HG02981 (cell line): ENCODE measurements at regions not wholly inside any gene's neighbourhood (a gene's known extent, or its start where the extent isn't known, plus 50 kb on each side); places are given as distances from the start of the nearest gene placed in this dataset.

ENCODE experiments used
- ATAC-seq: cut with Tn5 transposase; IDR thresholded peaks from one replicate; pipeline ENCODE4 v1.9.1; 2021; ENCODE audit warnings: mild to moderate bottlenecking, moderate library complexity; ENCODE audit not compliant: unreplicated experiment

DNA sequence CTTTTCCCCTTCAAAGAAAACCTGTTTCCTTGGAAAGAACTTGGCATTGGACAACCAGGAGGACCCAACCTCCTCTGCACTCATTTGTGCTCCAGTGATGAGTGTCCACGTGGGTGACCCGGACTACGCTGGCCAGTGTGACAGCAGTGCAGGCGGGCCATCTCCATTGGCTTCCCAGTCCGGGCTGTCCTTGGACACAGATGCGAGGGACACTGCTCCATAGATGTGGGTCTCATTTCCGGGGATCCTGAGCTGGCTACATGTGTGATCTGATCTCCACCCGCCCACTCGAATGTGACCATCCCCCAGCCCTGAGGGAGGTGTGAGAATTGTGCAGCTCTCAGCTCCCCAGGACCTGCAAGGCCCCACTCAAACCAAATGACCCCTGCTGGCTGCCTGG is 836.6 kb upstream of the TMEM132C start:
- ATAC-seq, result no peak

DNA sequence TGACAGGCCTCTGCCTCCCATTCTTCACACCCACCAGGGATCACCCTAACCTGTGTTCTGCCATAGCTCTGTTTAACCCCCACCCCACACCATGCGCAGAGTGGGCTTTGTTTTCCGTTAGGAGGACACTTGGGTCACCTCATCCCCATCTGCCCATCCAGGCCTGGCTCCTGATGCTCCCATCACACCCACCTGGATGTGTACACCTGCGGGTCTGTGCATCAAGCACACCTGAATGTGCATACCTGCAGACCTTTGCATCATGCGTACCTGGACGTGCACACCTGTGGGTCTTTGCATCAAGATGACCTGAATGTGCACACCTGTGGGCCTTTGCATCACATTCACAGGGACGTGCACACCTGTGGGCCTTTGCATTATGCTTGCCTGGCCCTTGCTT is 835.8 kb upstream of the TMEM132C start:
- no peak for ATAC-seq

DNA sequence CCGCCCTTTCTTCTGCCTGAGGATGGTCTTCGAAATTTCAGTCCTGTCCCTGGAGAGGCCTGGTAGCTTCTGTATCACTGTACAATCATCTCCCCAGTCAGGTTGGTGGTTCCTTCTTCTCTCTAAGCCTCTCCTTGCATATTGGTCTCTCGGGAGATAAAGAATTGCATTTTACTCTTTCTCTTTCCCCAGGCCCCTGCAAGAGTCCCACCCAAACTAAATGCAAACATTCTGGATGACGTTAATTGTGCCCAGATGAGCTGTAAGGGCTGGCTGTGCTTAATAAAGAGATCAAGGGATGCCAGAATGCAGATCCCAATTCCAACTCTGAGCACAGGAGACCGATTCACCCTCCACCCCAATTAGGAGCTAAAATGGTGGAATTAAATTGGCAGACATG is 835.4 kb upstream of the TMEM132C start:
- ATAC-seq, result no peak

DNA sequence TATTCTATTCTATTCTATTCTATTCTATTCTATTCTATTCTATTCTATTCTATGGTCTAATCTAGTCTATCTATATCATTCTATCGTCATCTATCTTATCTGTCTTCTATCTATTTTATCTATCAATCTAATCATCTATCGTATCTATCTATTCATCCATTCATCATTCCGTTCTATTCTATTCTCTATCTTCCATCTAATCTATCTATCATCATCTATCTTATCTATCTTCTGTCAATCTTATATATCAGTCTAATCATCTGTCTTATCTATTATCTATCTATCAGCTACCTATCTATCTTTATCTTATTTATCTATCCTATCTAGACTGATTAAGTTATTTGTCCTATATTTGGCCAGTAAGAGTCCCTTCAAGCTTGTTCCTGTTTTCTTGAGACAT is 831.5 kb upstream of the TMEM132C start:
- ATAC-seq, result no peak

DNA sequence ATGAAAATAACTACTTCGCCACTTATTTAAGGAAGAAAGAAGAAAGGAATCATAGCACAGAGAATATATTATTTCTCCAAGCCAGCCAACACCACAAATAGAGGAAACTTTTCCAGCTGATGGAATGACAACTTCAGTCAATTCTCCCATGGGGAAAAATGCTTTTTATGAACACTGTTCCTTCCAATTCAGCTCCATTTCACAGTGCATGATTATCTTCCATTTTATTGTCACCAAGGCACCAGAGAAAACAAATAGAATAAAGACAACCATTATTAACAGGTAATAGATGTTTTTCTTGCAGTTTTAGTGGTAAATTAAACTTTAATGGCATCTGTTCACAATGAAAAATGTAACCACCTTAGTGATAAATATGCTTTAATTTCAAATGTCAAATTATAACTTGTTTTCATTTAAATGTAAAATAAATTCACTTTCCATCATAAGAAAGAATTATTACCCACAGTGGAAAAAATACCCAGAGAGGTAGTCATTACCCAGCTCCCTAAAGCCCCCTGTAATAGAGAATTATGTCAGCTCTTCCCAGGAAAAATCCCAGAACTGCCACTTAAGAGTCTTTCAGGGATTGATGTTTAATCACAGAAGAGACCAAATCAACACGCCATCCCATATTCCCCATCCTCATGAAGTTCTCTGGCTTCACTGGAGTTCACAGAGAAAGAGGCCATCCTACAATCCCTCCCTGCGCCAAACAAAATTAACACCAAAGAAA is 828.3 kb upstream of the TMEM132C start:
- no peak for ATAC-seq

DNA sequence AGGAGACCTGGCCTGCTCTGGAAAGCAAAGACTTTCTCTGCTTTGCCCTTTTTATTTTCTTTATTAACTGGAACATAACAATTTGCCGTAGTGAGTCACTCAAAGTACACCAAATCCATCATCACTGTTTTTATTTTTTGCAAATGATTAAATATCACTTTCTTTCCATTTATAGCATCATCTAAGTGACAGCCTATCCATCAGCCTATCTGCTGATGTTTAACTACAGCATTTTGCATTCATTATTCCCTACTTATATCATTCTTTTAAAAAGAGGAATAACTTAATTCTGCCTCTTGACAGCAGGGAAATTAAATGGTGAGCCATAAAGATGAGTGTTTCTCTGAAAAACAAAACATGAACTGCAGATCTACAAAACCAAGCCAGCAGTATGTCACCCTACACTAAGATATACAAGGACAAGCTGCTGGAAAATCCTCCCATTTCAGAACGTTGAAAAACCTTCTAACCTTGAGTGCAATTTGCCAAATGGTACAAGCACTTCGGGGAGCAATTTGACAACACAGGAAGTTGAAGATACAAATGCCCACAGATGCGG is 821.3 kb upstream of the TMEM132C start:
- ATAC-seq, result no peak

DNA sequence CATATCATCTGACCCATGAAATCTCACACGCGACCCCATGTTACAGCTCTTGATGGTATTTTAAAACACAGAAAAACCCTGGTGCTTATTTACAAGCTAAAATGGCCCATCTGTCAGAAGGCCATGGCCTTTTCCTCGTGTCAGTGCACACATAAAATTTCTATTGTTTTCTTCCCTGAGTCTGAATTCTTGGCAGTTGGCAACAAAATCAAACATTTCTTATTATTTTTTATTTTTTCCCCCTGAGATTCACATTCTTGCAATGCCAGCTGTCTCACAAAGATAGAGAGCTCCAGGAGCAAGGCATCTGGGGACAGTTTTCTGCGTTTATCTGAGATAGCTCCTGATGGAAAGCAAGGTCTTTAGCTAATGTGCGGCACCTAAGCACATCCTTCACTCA is 818.1 kb upstream of the TMEM132C start:
- no peak for ATAC-seq

DNA sequence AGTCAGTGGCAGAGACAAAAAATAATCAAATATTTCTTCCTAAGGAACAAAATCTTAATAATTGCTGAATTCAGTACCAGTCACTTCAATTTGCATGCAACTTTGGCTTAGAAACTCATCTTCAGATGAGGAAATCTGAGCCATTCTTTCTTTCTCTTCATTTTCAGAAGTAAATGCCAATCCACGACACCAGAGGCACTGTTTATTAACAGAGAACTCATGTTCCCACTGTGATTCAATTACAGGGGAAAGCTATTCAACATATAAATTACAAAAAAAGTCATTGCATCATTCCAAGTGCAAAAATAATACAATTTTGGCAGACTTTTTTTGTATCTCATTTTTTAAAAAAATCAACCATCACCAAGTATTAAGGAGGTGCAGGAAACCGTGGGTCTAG is 816.1 kb upstream of the TMEM132C start:
- ATAC-seq, result no peak

DNA sequence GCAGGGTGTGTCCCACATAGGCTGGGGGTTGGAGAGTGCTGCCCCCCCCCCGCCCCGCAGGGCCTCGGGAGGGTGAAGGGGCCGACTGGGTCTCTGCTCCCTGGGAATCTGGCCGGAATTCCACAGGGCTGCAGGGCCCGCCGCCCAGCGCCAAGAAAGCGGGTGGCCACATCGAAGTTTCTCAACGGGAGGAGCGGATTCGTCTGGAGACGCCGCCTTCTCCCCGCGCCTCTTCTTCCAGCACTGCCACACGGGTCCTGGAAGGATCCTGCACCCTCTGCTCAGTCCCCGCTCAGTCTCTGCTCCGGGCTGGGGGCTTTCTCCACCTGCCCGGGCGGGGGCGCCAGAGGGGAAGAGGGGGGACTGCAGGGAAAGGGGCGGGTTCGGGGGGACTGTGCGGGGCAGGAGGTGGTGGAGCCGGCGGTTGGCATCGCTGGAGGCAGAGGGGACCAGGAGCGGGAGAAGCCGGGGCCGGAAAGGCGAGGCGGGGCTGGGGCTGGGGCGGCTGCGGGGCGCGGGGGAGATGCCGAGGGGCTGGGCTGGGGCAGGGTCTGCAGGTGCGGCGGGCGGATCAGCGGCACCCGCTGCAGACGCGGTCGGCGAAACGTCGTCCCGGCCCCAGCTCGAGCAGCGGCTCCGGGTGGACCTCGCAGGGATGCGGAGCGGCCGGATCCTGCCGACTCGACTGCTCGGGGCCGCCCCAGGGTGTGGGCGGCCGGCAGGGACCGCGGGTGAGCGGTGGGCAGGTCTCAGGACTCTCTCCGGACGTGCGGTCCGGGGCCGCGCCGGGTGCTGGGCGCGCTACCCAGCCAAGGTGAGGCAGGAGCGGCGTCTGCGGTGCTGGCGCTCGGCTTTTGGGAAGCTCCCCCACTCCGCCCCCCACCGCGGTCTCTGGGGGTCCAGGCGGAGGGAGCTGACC is 811.4 kb upstream of the TMEM132C start:
- ATAC-seq, result no peak

DNA sequence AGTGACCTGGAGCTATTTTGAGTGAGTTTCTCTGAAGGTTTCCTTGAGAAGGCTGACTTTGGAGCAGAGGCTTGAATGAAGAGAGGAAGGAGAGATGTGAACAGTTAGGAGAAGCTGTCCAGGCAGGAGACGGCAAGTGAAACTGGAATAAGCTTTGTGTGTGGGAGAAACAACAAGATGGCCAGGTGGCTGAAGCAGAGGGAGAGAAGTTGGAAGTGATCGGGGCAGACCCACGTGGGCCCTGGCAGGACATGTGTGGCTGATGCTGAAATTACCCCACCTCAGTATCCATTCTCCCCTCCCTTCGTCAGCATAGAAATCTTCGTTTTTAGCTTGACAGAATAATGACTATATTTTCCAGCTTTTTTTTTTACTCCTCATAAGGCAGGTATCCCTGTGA is 809.2 kb upstream of the TMEM132C start:
- ATAC-seq, result no peak

DNA sequence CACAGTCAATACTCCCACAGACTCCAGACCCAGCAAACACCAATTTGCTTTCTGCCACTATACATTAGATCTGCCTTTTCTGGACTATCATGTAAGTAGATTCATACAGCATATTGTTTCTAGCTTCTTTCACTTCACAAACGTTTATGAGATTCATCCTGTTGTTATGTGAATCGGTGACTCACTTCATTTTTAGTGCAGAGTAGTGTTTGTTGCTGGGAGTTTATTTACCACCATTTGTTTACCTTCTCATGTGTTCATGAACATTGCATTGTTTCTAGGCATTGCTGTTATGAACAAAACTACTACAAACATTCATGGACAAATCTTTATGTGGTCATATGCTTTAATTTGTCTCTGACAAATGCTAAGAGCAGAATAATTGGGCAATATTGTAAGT is 807.8 kb upstream of the TMEM132C start:
- no peak for ATAC-seq

DNA sequence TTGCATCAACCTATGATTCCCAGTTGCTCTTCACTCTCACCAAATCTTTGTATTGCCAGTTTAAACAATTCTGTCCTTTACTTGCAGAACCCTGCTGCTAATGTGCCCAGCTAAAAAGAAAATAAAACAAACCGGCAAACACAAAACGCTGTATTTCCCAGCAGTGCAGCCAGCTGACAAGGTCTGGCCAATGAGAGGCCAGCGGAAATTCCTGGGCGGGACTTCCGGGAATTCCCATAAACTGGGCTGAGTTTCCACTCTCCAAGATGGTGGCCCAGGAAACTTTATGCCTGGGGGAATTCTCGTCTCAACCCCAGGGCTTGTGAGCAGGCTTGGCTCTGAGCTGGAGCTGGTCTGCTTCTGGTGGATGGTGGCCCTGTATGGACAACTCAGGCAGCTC is 807.3 kb upstream of the TMEM132C start:
- no peak for ATAC-seq

DNA sequence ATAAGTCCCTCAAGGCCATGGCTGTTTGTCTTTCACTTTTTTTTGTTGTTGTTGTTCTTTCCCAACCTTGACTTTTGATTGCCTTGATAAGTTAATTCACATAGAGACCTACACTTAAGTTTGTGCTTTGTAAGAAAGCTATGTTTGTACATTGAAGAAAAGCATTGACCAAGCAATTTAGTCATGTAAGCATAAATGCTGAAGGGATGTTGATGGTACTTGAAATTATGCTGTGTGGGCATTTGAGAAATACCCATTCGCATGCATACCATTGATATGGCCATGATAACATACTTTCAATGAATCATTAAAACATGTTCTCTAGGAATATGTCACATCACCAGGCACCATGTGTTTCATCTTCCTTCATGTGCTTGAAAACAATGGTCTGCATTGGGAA is 803.7 kb upstream of the TMEM132C start:
- no peak for ATAC-seq

DNA sequence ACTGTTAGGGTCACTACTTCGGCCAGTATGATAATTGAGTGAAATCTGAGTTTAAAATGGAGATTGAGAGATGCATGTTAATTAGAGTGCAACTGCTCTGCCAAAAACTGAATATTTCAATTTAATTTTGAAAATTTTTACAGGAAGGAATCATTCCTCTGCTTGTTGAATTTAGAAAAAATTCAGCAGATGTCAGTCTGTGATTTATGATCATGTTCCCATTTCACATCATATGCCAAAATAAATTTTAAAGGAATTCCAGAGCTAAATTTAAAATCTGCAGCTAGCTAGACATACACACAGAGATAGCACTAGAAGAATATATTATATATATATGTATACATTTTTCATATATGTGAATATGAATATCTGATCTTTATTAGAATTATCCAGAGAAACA is 797.6 kb upstream of the TMEM132C start:
- ATAC-seq, result no peak

DNA sequence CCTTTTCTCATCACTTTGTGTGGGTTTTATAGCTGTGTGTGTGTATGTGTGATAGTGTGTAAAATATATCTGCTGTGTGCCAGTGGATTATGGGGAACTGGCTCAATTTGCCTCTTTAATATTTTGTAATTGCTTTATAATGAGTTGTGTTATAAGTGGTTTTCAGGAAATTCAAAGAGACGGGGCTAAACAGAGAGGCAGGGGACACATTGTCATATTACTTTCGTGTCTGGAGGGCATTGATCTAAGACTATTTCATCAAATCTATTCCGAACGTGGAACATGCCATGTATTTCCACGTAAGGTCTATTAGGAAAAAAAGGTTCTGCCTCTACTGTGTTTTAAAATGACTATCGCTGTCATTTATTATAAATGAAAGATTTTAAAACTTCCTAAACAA is 793.2 kb upstream of the TMEM132C start:
- ATAC-seq, result no peak

DNA sequence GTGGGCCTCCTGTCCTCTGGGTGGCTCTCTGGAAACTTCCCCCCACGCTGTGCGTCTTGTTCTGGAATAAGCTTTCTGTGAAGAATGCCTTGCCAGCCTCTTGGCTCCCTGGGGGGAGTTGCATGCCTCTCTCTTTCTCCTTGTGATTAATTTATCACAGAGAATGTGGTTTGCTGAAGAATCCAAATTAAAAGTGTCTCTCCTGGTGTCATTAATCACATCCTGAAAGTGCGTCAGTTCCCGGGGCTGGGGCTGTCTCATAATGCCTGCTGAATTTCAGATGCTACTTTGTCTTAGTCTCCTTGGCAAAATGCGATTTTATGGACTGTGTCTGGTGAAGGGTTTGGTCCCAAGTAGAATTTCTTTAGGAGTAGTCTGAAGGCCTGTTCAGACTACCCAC is 787.7 kb upstream of the TMEM132C start:
- ATAC-seq, result no peak

DNA sequence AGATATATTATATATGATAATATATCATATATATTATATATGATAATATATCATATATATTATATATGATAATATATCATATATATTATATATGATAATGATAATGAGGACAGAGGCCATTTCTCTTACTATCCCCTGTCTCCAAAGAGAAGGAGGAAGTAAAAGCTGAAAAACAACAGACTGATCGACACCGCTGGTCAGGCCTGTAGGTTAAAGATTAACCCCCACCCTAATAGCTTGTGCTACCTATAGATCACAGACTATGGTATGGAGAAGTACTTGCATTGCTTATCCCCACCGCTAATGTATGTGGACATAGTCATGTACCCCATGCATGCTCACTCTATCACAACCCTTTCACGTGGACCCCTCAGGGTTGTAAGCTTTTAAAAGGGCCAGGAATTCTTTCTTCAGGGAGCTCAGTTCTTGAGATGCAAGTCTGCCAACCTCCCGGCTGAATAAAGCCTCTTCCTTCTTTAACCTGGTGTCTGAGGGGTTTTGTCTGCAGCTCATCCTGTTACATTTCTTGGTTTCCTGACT is 786.1 kb upstream of the TMEM132C start:
- ATAC-seq, result no peak

DNA sequence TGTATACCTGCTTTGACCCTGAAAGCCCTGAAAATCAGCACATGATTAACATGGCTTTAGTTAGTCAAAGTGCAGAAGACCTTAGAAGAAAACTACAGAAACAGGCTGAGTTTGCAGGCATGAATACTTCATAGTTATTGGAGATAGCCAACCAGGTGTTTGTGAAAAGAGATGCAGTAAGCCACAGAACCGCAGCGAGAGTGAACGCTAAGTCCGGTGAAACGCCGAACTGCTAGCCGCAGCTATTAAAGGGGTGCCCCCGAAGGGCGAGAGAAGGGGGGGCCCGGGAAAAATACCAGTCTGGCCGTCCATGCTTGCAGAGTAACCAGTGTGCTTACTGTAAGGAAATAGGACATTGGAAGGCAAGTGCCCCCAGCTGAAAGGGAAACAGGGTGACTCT is 784.0 kb upstream of the TMEM132C start:
- no peak for ATAC-seq

DNA sequence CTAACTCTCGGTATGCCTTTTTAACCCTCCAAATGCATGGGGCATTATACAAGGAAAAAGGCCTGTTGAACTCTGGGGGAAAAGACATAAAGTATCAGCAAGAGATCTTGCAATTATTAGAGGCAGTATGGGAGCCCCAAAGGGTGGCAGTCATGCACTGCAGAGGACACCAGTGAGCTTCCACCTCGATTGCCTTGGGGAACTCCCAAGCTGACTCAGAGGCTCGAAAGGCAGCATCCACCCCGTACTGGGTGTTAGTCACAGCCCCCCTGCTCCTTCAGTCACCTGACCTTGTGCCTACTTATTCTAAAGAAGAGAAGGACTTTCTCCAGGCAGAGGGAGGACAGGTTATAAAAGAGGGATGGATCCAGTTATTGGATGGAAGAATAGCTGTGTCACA is 781.4 kb upstream of the TMEM132C start:
- no peak for ATAC-seq

DNA sequence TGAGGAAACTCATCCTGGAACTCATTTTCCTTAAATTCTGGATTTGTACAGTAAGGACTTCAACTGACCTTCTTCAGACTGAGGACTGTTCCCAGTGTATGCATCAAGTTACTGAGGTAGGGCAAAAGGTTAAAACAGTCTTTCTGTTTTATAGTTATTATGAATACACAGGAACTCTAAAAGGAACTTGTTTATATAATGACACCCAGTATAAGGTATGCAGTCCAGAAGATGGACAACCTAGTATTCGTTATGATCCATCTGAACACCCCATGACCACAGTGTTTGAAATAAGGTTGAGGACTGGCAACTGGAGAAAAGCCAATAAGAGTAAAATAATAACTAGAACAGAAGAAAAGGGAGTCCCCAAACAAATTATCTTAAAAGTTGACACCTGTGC is 779.9 kb upstream of the TMEM132C start:
- no peak for ATAC-seq

DNA sequence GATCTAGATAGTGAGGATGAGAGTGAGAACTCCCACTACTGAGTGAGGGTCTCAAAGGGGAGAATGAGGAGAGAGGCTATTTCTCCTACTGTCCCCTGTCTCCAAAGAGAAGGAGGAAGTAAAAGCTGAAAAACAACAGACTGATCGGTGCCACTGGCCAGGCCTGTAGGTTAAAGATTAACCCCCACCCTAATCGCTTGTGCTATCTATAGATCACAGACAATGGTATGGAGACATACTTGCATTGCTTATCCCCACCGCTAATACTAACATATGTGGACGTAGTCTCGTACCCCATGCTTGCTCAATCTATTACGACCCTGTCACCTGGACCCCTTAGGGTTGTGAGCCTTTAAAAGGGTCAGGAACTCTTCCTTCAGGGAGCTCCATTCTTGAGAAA is 777.9 kb upstream of the TMEM132C start:
- ATAC-seq, result no peak
